Cardiac muscle cell (in vitro differentiated cells and primary cell): ENCODE measurements at regions not wholly inside any gene's neighbourhood (a gene's known extent, or its start where the extent isn't known, plus 50 kb on each side); places are given as distances from the start of the nearest gene placed in this dataset.

Experiments used
- DNase-seq, 2 donors: peaks; one replicate each; pipeline versions ENCODE4 v3.0.0 to v3.0.0-alpha.2; 2010 to 2017; ENCODE audit warnings: low read depth in 1 of 2, low spot score in 1 of 2
- H3K27ac ChIP-seq: fragments of 200-600 bp; sonication (generic); 2 replicates; pipeline ENCODE4 v1.5.1; 2016
- H3K27me3 ChIP-seq: fragments of 200-600 bp; sonication (generic); 2 replicates; pipeline ENCODE4 v1.6.0; 2016; ENCODE audit warnings: control low read depth
- H3K36me3 ChIP-seq: fragments of 200-600 bp; sonication (generic); 2 replicates; pipeline ENCODE4 v1.5.1; 2016; ENCODE audit warnings: control low read depth
- H3K4me1 ChIP-seq: fragments of 200-600 bp; sonication (generic); 2 replicates; pipeline ENCODE4 v1.8.1; 2017; ENCODE audit warnings: low read depth, mild to moderate bottlenecking, mixed run types
- H3K4me3 ChIP-seq: fragments of 200-600 bp; sonication (generic); 2 replicates; pipeline ENCODE4 v1.5.1; 2016; ENCODE audit warnings: mild to moderate bottlenecking
- H3K9me3 ChIP-seq: fragments of 200-600 bp; sonication (generic); 2 replicates; pipeline ENCODE4 v1.5.1; 2017; ENCODE audit warnings: low read depth, mild to moderate bottlenecking, control low read depth
- TF ChIP-seq, protein P1 (sequence below): IDR thresholded peaks from 2 replicates; pipeline ENCODE4 v1.5.1; 2012; ENCODE audit warnings: low read depth, mild to moderate bottlenecking, low read length

DNA sequence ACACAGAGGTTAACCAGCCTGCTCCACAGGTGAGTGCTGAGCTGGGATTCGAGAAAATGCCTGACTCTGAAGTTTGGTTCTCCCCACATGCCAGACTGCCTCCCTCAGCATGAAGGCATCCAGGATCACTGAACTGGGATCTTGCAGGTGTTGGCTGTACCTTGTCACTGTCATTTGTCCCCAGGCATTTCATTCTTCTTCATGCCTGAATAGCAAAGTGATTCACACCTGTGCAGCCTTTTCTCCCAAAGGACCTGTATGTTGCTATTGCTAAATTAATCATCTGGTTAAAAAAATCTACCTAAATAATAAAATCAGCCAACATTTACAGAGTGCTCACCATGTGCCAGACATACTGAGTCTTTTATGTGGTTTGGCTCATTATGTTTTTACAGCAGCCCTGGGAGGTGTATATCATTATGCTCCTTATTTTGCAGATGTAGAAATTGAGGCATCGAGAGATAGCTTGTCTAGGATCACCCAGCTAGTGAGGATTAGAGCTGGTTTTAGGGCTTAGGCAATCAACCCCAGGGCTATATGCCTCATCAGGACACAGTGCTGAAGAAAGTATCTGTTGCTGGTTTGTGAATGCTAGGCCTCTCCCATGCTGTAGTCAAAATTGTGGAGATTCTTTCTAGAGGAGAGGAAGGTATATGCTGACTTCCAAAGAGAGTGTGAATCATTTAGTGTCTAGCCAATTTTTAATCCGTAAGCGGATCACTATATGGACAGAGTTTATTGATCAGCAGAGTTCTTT is 204.4 kb downstream of the HIPK3 start:
- TF ChIP-seq, protein P1, sequence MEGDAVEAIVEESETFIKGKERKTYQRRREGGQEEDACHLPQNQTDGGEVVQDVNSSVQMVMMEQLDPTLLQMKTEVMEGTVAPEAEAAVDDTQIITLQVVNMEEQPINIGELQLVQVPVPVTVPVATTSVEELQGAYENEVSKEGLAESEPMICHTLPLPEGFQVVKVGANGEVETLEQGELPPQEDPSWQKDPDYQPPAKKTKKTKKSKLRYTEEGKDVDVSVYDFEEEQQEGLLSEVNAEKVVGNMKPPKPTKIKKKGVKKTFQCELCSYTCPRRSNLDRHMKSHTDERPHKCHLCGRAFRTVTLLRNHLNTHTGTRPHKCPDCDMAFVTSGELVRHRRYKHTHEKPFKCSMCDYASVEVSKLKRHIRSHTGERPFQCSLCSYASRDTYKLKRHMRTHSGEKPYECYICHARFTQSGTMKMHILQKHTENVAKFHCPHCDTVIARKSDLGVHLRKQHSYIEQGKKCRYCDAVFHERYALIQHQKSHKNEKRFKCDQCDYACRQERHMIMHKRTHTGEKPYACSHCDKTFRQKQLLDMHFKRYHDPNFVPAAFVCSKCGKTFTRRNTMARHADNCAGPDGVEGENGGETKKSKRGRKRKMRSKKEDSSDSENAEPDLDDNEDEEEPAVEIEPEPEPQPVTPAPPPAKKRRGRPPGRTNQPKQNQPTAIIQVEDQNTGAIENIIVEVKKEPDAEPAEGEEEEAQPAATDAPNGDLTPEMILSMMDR: no peak
- Histone ChIP-seq H3K36me3 (no peaks in the 10 kb centered on the region), H3K4me1 (no peaks in the 10 kb centered on the region), H3K27ac (no peak overlapping the region), H3K9me3 (no peaks in the 10 kb centered on the region), H3K27me3 (no peaks in the 10 kb centered on the region), H3K4me3 (no peak overlapping the region)
- DNase-seq: no peak

DNA sequence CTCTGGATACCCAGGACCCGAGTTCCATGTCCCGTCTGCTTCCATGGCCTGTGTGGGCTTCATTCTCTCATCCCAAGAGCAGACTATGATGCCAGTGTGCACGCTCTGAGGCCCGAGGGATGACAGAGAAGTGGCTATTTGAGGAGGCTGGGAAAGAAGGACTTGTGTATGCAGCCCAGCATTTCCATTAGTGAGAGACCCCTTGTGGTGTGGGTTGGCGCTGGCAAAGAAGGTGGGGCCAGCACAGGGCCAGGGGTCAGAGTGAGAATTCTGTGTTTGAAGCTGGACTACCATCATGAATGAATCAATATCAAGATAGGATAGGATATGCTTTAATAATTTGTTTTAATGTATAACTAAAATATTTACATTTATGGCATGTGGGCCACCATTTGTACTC is 200.8 kb downstream of the HIPK3 start:
- H3K9me3 ChIP-seq: no peaks in the 10 kb centered on the region
- no peak overlapping the region for H3K4me3 ChIP-seq
- TF ChIP-seq, protein P1: no peak
- H3K27ac ChIP-seq: no peak overlapping the region
- no peaks in the 10 kb centered on the region for H3K36me3 ChIP-seq
- H3K4me1 ChIP-seq: no peaks in the 10 kb centered on the region
- no peak for DNase-seq
- H3K27me3 ChIP-seq: no peaks in the 10 kb centered on the region

DNA sequence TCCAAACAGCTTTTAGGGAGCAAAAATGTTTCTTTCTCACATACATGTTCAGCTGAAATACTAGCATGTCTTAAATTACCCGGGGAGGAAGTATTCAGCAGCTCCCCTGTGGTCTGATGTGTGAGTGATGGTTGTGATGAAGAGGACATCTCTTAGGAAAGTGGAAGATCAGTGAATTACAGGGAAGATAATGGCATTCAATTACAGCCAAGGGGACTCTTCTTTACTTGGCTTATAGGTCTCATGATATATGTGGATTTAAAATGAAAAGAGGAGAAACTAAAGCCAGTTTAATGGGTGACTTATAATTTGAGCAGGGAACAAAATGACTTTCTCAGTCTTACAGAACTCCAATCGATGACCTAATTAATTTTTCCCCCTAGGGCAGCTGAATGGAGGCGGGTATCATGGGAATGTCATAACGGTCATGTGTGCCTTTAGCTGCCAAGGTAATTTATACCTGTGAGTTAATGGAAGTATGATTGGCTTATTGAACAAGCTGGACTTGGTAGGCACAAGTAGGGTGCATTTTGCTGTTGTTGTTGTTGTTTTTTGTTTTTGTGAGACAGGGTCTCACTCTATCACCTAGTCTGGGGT is 198.8 kb downstream of the HIPK3 start:
- TF ChIP-seq, protein P1: no peak
- Histone ChIP-seq H3K27me3 (no peaks in the 10 kb centered on the region), H3K9me3 (no peaks in the 10 kb centered on the region), H3K4me3 (no peak overlapping the region), H3K27ac (no peak overlapping the region), H3K36me3 (no peaks in the 10 kb centered on the region), H3K4me1 (no peaks in the 10 kb centered on the region)
- DNase-seq: no peak

GRCh38 chr11:33454264-33454663 is 197.1 kb downstream of the HIPK3 start:
- no peak overlapping the region for H3K4me3 ChIP-seq
- no peak for DNase-seq
- no peaks in the 10 kb centered on the region for H3K9me3 ChIP-seq
- no peak overlapping the region for H3K27ac ChIP-seq
- TF ChIP-seq, protein P1: no peak
- no peaks in the 10 kb centered on the region for H3K4me1 ChIP-seq
- H3K27me3 ChIP-seq: no peaks in the 10 kb centered on the region
- no peaks in the 10 kb centered on the region for H3K36me3 ChIP-seq

DNA sequence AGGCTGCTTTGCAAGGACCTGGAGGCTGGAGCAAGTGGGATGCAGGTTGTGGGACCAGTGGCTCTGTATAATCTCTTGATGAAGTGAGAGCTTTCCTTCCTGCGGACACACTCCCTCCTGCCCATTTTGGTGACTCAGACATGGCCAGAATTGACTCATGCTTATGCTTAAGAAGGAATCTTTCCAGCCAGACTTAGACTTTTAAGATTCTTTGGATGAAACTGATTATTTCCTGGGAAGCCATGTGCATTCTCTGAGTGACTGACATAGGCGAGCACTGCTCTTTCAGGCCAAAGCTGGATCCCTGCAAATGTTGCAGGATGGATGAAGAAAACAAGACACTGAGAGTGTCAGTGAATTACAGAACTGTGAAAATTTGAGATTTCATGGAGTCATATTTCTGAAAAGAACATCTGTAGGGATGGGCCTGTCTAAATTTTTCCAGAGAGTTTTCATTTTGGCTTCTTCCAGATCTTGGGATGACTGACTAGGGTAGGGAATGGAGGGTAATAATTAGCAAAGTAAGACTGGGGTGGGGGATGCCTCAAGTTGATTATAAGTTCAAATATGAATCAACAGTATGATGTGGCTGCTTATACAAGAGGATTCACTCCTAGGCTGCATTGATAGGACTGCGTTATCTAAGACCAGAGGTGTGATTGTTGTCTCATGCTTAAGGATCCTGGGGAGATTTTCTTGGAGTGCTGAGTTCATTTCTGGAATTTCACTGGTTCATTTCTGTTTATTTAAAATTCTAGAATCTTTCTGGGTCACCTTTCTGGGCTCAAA is 195.8 kb downstream of the HIPK3 start:
- Histone ChIP-seq H3K9me3 (no peaks in the 10 kb centered on the region), H3K4me1 (no peaks in the 10 kb centered on the region), H3K4me3 (no peak overlapping the region), H3K36me3 (no peaks in the 10 kb centered on the region), H3K27me3 (no peaks in the 10 kb centered on the region), H3K27ac (no peak overlapping the region)
- peak in 1 of 2 donors; percentile 84 for DNase-seq
- TF ChIP-seq, protein P1: no peak
